SU-DHL-6 (cell line): ENCODE measurements at regions not wholly inside any gene's neighbourhood (a gene's known extent, or its start where the extent isn't known, plus 50 kb on each side); places are given as distances from the start of the nearest gene placed in this dataset.

Experiments used
- H2AFZ ChIP-seq: fragments of 200-600 bp; sonication (generic); 2 replicates; pipeline ENCODE4 v1.6.1; 2014; ENCODE audit warnings: low read depth, mild to moderate bottlenecking, moderate library complexity, mixed read lengths, antibody characterized with exemption, low read length; ENCODE audit not compliant: severe bottlenecking
- H3F3A ChIP-seq: fragments of 200-600 bp; shearing (Covaris generic); 2 replicates; pipeline ENCODE4 v1.6.0; 2016; ENCODE audit warnings: antibody characterized with exemption, mild to moderate bottlenecking; ENCODE audit not compliant: insufficient read depth
- H3K27ac ChIP-seq: fragments of 200-600 bp; sonication (generic); 2 replicates; pipeline ENCODE4 v1.5.1; 2016; ENCODE audit warnings: low read depth, mild to moderate bottlenecking, low read length, moderate library complexity, mixed read lengths
- H3K27me3 ChIP-seq: fragments of 200-600 bp; sonication (generic), shearing (Covaris generic); 2 replicates; pipeline ENCODE4 v1.6.0; 2014; ENCODE audit warnings: mild to moderate bottlenecking, low read length
- H3K36me3 ChIP-seq: fragments of 200-600 bp; sonication (generic); 2 replicates; pipeline ENCODE4 v1.6.1; 2014; ENCODE audit warnings: mild to moderate bottlenecking, low read length, mixed read lengths
- H3K4me2 ChIP-seq: fragments of 300-600, 200-600 bp; shearing (Covaris generic), sonication (generic); 2 replicates; pipeline ENCODE4 v1.6.0; 2014; ENCODE audit warnings: low read length, low read depth, mild to moderate bottlenecking; ENCODE audit not compliant: poor library complexity, severe bottlenecking
- H3K4me3 ChIP-seq: fragments of 200-600 bp; sonication (generic); 2 replicates; pipeline ENCODE4 v1.5.1; 2014; ENCODE audit warnings: antibody characterized with exemption, low read length, mild to moderate bottlenecking, mixed read lengths; ENCODE audit not compliant: insufficient read depth, poor library complexity, severe bottlenecking
- H3K79me2 ChIP-seq: fragments of 200-600 bp; sonication (generic); 2 replicates; pipeline ENCODE4 v1.6.1; 2014; ENCODE audit warnings: mild to moderate bottlenecking, low read length, moderate library complexity; ENCODE audit not compliant: insufficient read depth
- H3K9ac ChIP-seq: fragments of 200-600 bp; sonication (generic); 2 replicates; pipeline ENCODE4 v1.7.0; 2014; ENCODE audit warnings: mild to moderate bottlenecking, low read length
- H3K9me2 ChIP-seq: fragments of 200-600 bp; sonication (generic); replicated peaks from 2 replicates; pipeline ENCODE4 v1.6.1; 2014; ENCODE audit warnings: low read length; ENCODE audit not compliant: insufficient read depth
- H3K9me3 ChIP-seq: fragments of 200-600 bp; sonication (generic); 2 replicates; pipeline ENCODE4 v1.6.1; 2014; ENCODE audit warnings: low read length, mixed read lengths; ENCODE audit not compliant: insufficient read depth
- H4K20me1 ChIP-seq: fragments of 200-600 bp; sonication (generic); 2 replicates; pipeline ENCODE4 v1.6.1; 2014; ENCODE audit warnings: low read depth, mild to moderate bottlenecking, antibody characterized with exemption, low read length, moderate library complexity, mixed read lengths
- EZH2phosphoT487 ChIP-seq: fragments of 200-600 bp; sonication (generic), shearing (Covaris generic); conservative IDR thresholded peaks from 2 replicates; pipeline ENCODE4 v1.6.1; 2018; ENCODE audit warnings: mild to moderate bottlenecking, antibody characterized with exemption, low read length, moderate library complexity, mixed read lengths
- TF ChIP-seq, protein P1 (sequence below): fragments of 200-600 bp; sonication (generic); IDR thresholded peaks from one replicate; pipeline ENCODE4 v1.5.1; 2017; ENCODE audit warnings: antibody characterized with exemption, mild to moderate bottlenecking, low read length, moderate library complexity; ENCODE audit not compliant: insufficient read depth, poor library complexity, severe bottlenecking

DNA sequence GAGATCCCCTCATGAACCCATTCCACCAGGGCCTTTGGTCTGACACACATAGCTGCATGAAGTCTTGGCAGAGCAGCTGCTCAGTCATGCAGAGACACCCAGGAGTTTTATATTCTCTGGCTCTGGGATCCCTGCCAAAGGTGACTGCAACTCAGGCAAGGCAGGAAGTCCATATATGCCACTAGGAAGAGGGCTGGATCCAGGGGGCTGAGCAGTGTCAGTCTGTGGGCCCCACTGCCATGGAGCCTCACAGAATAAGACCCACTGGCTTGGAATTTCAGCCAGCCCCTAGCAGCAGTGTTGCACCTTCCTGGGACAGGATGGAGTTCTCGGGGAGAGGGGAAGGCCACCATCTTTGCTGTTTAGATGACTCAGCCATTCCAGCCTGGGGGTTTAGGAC lies 199.7 kb downstream of the TBX15 start:
- Histone ChIP-seq H3K4me3 (no peak overlapping the region), H3F3A (no peaks in the 10 kb centered on the region), H3K4me2 (no peak overlapping the region), H3K36me3 (no peaks in the 10 kb centered on the region), H3K9ac (no peak overlapping the region), H3K79me2 (no peaks in the 10 kb centered on the region), H3K27me3 (no peaks in the 10 kb centered on the region), H3K9me3 (no peaks in the 10 kb centered on the region), H2AFZ (no peak overlapping the region), H4K20me1 (no peaks in the 10 kb centered on the region), H3K27ac (no peak overlapping the region), H3K9me2 (no peaks in the 10 kb centered on the region)
- TF ChIP-seq, protein P1, sequence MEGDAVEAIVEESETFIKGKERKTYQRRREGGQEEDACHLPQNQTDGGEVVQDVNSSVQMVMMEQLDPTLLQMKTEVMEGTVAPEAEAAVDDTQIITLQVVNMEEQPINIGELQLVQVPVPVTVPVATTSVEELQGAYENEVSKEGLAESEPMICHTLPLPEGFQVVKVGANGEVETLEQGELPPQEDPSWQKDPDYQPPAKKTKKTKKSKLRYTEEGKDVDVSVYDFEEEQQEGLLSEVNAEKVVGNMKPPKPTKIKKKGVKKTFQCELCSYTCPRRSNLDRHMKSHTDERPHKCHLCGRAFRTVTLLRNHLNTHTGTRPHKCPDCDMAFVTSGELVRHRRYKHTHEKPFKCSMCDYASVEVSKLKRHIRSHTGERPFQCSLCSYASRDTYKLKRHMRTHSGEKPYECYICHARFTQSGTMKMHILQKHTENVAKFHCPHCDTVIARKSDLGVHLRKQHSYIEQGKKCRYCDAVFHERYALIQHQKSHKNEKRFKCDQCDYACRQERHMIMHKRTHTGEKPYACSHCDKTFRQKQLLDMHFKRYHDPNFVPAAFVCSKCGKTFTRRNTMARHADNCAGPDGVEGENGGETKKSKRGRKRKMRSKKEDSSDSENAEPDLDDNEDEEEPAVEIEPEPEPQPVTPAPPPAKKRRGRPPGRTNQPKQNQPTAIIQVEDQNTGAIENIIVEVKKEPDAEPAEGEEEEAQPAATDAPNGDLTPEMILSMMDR = no peak
- no peak for TF ChIP-seq EZH2phosphoT487

DNA sequence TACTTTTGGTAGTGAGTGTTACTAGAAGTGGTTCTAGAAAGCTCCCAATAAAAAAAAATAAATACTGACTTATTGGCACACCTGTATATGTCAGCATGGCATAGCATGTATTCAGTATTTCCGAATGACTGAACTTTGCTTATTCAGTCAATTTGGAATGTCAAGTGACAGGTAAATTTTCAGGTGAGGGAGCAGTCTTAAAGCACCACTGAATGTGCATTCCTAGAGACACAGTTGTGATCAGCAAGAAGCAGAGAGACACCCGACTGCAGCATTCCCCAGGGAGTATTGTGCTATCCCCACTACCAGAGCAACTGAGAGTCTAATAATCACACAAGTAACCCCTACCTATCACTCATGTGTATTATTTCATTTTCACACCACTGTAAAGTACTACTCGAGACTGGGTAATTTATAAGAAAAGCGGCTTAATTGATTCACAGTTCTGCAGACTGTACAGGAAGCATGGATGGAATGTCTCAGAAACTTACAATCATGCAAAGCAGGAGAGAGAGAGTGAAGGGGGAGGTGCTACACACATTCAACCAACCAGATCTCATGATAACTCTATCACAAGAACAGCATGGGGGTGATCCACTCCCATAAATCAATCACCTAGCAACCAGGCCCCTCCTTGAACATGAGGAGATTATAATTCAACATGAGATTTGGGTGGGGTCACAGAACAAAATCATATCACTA lies 201.5 kb downstream of the TBX15 start:
- Histone ChIP-seq H3K27ac (no peak overlapping the region), H3K27me3 (no peaks in the 10 kb centered on the region), H3K79me2 (no peaks in the 10 kb centered on the region), H3K9ac (no peak overlapping the region), H3K9me3 (no peaks in the 10 kb centered on the region), H2AFZ (no peak overlapping the region), H3K4me3 (no peak overlapping the region), H3F3A (no peaks in the 10 kb centered on the region), H4K20me1 (no peaks in the 10 kb centered on the region), H3K9me2 (no peaks in the 10 kb centered on the region), H3K36me3 (no peaks in the 10 kb centered on the region), H3K4me2 (no peak overlapping the region)
- TF ChIP-seq, protein P1 = no peak
- TF ChIP-seq EZH2phosphoT487 = no peak

DNA sequence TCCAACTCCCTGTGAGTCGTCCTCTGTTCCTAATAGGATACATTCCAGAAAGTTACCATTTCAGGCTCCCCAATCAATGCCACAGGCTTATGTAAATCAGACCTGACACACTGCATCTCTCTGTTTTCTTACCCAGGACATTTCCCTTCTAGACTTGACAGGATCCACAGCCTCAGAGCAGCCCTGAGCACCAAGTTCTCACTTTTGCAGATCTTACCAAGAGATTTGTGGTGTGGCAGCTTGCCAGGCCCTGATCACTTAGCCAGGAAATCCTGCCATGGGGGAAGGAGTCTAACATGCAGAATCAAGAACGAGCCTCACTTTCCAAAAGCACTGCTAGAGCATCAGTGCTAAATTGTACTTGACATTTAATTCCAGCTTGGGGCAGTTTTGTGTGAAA lies 202.9 kb downstream of the TBX15 start:
- H3K27ac ChIP-seq = no peak overlapping the region
- H3K79me2 ChIP-seq = no peaks in the 10 kb centered on the region
- TF ChIP-seq, protein P1 = no peak
- TF ChIP-seq EZH2phosphoT487 = no peak
- no peaks in the 10 kb centered on the region for H3K36me3 ChIP-seq
- no peaks in the 10 kb centered on the region for H3K9me3 ChIP-seq
- H3K4me3 ChIP-seq = no peak overlapping the region
- H3K9ac ChIP-seq = no peak overlapping the region
- no peaks in the 10 kb centered on the region for H3K27me3 ChIP-seq
- H2AFZ ChIP-seq = no peak overlapping the region
- H4K20me1 ChIP-seq = no peaks in the 10 kb centered on the region
- H3F3A ChIP-seq = no peaks in the 10 kb centered on the region
- no peak overlapping the region for H3K4me2 ChIP-seq
- H3K9me2 ChIP-seq = no peaks in the 10 kb centered on the region
